Heart left ventricle (tissue), 13 donors: ENCODE measurements at regions not wholly inside any gene's neighbourhood (a gene's known extent, or its start where the extent isn't known, plus 50 kb on each side); places are given as distances from the start of the nearest gene placed in this dataset.

Source experiments
- CTCF ChIP-seq, 12 donors: fragments of 200-600 bp; sonication (generic) in 4 of 12; IDR thresholded peaks; one replicate each; pipeline versions ENCODE4 v1.5.0 to v1.8.0; 2018 to 2022; ENCODE audit warnings: antibody characterized with exemption in 12 of 12, mild to moderate bottlenecking in 5 of 12
- POLR2A ChIP-seq, 2 donors: fragments of 450-650 bp; IDR thresholded peaks; one replicate each; pipeline ENCODE4 v1.6.1; 2017; ENCODE audit warnings: antibody characterized with exemption in 2 of 2, mild to moderate bottlenecking in 2 of 2, moderate library complexity in 2 of 2
- donor health status: ischemic (EF 13 %, LVEDD 7.1; RV severe dilation, severe dysfunction).
- donor health status: DM: no; HTN: yes; CAD: no.
- donor health status: DM: no; HTN: no; CAD: no.
- donor health status: ischemic (EF 25% LVEDD 6.9; RV normal size, moderate dysfunction).
- donor health status: ischemic (EF 25% LVEDD 5.7; RV mildly dilated, moderate dysfunction).
- donor health status: ischemic (EF 35%, LVEDD 5.7; RV mildly dilated, moderate dysfunction).
- donor health status: nonischemic (EF 11% LVEDD 7.7; RV severe dilation, severe dysfunction).
- donor health status: DM: yes; HTN: yes; CAD: no.
- donor health status: PGD.
- donor health status: ischemic (EF 29% LVEDD 5.4; RV normal size, mild dysfunction).
- donor health status: nonischemic (EF 23%, LVEDD 6.1; RV moderate dilation, normal function).

GRCh38 chr21:29403922-29404538 lies 105.3 kb downstream of the BACH1 start:
- TF ChIP-seq CTCF (IDR thresholded peaks at IDR 0.05) = no peak
- no peak for TF ChIP-seq POLR2A (IDR thresholded peaks at IDR 0.05)
